Upper lobe of left lung (tissue), 4 donors: ENCODE measurements at regions not wholly inside any gene's neighbourhood (a gene's known extent, or its start where the extent isn't known, plus 50 kb on each side); places are given as distances from the start of the nearest gene placed in this dataset.

Experiments used
- POLR2A ChIP-seq, 4 donors: fragments of 450-650 bp; IDR thresholded peaks; one replicate each; pipeline ENCODE4 v1.5.1; 2016 to 2017; ENCODE audit warnings: antibody characterized with exemption in 4 of 4, mild to moderate bottlenecking in 2 of 4
- TF ChIP-seq, protein P1 (sequence below), 6 experiments: fragments of 450-650 bp in 4 of 6; fragments of 200-600 bp in 2 of 6; sonication (generic) in 2 of 6; IDR thresholded peaks; one replicate each; pipeline ENCODE4 v1.5.1; 2016 to 2019; ENCODE audit warnings: antibody characterized with exemption in 6 of 6

DNA sequence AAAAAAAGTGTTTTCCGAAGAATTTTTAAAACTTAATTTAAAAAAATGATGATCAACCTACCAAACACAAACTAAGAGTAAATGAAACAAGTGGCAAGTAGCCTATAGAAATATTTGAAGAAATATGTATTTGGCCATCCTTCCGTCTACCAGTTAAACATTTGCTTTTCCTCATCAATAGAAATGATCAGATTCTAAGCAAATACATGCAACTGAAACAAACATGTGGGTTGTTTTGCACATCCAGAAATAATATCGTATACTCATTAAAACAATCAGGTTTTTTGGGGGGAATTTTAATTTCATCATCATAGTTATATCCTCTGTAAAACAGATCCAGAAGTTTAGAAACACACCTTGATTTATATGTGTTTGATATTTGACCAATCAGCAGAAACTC, 1011.7 kb downstream of the GATA3 start:
- TF ChIP-seq, protein P1, sequence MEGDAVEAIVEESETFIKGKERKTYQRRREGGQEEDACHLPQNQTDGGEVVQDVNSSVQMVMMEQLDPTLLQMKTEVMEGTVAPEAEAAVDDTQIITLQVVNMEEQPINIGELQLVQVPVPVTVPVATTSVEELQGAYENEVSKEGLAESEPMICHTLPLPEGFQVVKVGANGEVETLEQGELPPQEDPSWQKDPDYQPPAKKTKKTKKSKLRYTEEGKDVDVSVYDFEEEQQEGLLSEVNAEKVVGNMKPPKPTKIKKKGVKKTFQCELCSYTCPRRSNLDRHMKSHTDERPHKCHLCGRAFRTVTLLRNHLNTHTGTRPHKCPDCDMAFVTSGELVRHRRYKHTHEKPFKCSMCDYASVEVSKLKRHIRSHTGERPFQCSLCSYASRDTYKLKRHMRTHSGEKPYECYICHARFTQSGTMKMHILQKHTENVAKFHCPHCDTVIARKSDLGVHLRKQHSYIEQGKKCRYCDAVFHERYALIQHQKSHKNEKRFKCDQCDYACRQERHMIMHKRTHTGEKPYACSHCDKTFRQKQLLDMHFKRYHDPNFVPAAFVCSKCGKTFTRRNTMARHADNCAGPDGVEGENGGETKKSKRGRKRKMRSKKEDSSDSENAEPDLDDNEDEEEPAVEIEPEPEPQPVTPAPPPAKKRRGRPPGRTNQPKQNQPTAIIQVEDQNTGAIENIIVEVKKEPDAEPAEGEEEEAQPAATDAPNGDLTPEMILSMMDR (IDR thresholded peaks at IDR 0.05): no peak
- TF ChIP-seq POLR2A (IDR thresholded peaks at IDR 0.05): no peak
